ENCODE measurements at regions not wholly inside any gene's neighbourhood (a gene's known extent, or its start where the extent isn't known, plus 50 kb on each side); places are given as distances from the start of the nearest gene placed in this dataset.
"Not testable (repeated sequence)": the region's sequence is repeated elsewhere in the genome, so short reads cannot be mapped to it uniquely, and the experiment has no call there.

GRCh38 chr14:83873669-83874068 lies 1656.3 kb upstream of the FLRT2 start:
- DNase-seq: no peak

- DNase-seq: no peak
These were observed 1655.3 kb upstream of the FLRT2 start for GRCh38 chr14:83874662-83875061.

GRCh38 chr14:83883732-83884131 lies 1646.2 kb upstream of the FLRT2 start:
- no peak for DNase-seq

GRCh38 chr14:83885837-83886293 lies 1644.1 kb upstream of the FLRT2 start:
- no peak for DNase-seq

GRCh38 chr14:83887866-83888265 lies 1642.1 kb upstream of the FLRT2 start:
- DNase-seq: no peak

GRCh38 chr14:83893447-83893846 lies 1636.5 kb upstream of the FLRT2 start:
- DNase-seq: no peak

GRCh38 chr14:83894568-83894967 lies 1635.4 kb upstream of the FLRT2 start:
- DNase-seq: no peak

GRCh38 chr14:83898558-83898957 lies 1631.4 kb upstream of the FLRT2 start:
- DNase-seq: not testable (repeated sequence)

GRCh38 chr14:83899706-83900105 lies 1630.2 kb upstream of the FLRT2 start:
- DNase-seq: no peak

GRCh38 chr14:83905157-83905556 lies 1624.8 kb upstream of the FLRT2 start:
- DNase-seq: no peak

GRCh38 chr14:83908419-83908818 lies 1621.5 kb upstream of the FLRT2 start:
- no peak for DNase-seq

- DNase-seq: no peak
These were observed 1620.4 kb upstream of the FLRT2 start for GRCh38 chr14:83909507-83909906.

- no peak for DNase-seq
These were observed 1617.8 kb upstream of the FLRT2 start for GRCh38 chr14:83912032-83912642.

- DNase-seq: no peak
These were observed 1616.5 kb upstream of the FLRT2 start for GRCh38 chr14:83913476-83913875.

- DNase-seq: no peak
These were observed 1611.4 kb upstream of the FLRT2 start for GRCh38 chr14:83918546-83918945.

GRCh38 chr14:83919675-83920074 lies 1610.3 kb upstream of the FLRT2 start:
- DNase-seq: not testable (repeated sequence)

- DNase-seq: no peak
These were observed 1606.1 kb upstream of the FLRT2 start for GRCh38 chr14:83923842-83924241.

- DNase-seq: no peak
These were observed 1605.7 kb upstream of the FLRT2 start for GRCh38 chr14:83924259-83924658.

- no peak for DNase-seq
These were observed 1589.7 kb upstream of the FLRT2 start for GRCh38 chr14:83940253-83940652.

GRCh38 chr14:83958359-83958758 lies 1571.6 kb upstream of the FLRT2 start:
- no peak for DNase-seq

GRCh38 chr14:83960832-83961512 lies 1569.0 kb upstream of the FLRT2 start:
- DNase-seq: no peak

GRCh38 chr14:83969998-83970397 lies 1559.9 kb upstream of the FLRT2 start:
- DNase-seq: no peak

- no peak for DNase-seq
These were observed 1557.3 kb upstream of the FLRT2 start for GRCh38 chr14:83972631-83973030.

GRCh38 chr14:83974647-83975163 lies 1555.2 kb upstream of the FLRT2 start:
- no peak for DNase-seq

- no peak for DNase-seq
These were observed 1554.5 kb upstream of the FLRT2 start for GRCh38 chr14:83975435-83975834.

Measured in right forelimb (tissue), 1 donor.